ENCODE measurements at regions not wholly inside any gene's neighbourhood (a gene's known extent, or its start where the extent isn't known, plus 50 kb on each side); places are given as distances from the start of the nearest gene placed in this dataset.

DNA sequence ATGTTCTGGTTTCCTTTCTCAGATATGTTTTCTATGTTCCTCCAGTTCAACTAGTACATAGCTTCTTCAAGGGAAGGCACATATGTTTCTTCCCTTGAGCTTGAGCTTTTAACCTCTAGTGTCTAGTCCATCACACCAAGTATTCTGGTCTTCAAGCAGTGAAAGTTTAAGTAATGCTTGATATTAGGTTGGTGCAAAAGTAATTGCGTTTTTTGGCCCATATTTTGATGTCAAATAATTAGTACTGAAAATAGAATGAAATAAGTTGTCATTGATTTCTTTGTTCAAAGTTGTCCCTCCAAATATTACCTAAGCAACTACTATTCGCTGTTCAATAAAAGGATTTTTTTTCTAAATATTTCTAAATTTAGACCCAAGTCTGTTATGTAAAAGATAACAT is 146.7 kb upstream of the TSC22D2 start:
- Histone ChIP-seq H3K36me3 (no peaks in the 10 kb centered on the region), H3K9me3 (no peaks in the 10 kb centered on the region), H3K4me1 (peaks cover 0 to 10% (median 0%) of the 10 kb centered on the region in 9 donors), H3K27ac (no peak overlapping the region), H3K4me3 (no peak overlapping the region), H3K27me3 (no peaks in the 10 kb centered on the region)
- no peak for ATAC-seq
- intact Hi-C loops (cut with DNase I): no loop called here
- TF ChIP-seq, protein P1, sequence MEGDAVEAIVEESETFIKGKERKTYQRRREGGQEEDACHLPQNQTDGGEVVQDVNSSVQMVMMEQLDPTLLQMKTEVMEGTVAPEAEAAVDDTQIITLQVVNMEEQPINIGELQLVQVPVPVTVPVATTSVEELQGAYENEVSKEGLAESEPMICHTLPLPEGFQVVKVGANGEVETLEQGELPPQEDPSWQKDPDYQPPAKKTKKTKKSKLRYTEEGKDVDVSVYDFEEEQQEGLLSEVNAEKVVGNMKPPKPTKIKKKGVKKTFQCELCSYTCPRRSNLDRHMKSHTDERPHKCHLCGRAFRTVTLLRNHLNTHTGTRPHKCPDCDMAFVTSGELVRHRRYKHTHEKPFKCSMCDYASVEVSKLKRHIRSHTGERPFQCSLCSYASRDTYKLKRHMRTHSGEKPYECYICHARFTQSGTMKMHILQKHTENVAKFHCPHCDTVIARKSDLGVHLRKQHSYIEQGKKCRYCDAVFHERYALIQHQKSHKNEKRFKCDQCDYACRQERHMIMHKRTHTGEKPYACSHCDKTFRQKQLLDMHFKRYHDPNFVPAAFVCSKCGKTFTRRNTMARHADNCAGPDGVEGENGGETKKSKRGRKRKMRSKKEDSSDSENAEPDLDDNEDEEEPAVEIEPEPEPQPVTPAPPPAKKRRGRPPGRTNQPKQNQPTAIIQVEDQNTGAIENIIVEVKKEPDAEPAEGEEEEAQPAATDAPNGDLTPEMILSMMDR (IDR thresholded peaks at IDR 0.05): no peak
- no peak for DNase-seq
- WGBS, 2 donors: 81 to 84% methylated on average over 2 of the region's 2 CpGs

DNA sequence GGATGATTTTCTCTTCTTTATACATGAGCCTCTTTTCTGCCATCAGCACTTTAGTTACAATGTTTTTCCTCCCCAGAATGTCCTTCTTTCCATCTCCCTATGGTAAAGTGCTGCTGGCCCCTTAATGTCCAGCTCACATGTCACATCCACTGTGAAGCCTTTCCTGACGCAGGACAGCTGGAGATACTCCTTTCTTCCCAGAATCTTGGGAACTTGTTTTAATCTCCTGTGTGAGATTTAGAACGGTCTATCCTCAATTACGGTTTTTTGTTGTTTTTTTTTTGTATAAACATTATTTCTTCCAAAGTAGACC is 147.7 kb upstream of the TSC22D2 start:
- no peaks in the 10 kb centered on the region for H3K9me3 ChIP-seq
- H3K27ac ChIP-seq: no peak overlapping the region
- TF ChIP-seq, protein P1 (IDR thresholded peaks at IDR 0.05): no peak
- ATAC-seq (no peak), DNase-seq (no peak)
- H3K4me1 ChIP-seq: peaks cover 0 to 20% (median under 1%) of the 10 kb centered on the region in 9 donors
- H3K36me3 ChIP-seq: no peaks in the 10 kb centered on the region
- no peak overlapping the region for H3K4me3 ChIP-seq
- WGBS, 2 donors: 25 to 40% methylated on average over 3 of the region's 3 CpGs
- intact Hi-C loops (cut with DNase I): no loop called here
- H3K27me3 ChIP-seq: no peaks in the 10 kb centered on the region

DNA sequence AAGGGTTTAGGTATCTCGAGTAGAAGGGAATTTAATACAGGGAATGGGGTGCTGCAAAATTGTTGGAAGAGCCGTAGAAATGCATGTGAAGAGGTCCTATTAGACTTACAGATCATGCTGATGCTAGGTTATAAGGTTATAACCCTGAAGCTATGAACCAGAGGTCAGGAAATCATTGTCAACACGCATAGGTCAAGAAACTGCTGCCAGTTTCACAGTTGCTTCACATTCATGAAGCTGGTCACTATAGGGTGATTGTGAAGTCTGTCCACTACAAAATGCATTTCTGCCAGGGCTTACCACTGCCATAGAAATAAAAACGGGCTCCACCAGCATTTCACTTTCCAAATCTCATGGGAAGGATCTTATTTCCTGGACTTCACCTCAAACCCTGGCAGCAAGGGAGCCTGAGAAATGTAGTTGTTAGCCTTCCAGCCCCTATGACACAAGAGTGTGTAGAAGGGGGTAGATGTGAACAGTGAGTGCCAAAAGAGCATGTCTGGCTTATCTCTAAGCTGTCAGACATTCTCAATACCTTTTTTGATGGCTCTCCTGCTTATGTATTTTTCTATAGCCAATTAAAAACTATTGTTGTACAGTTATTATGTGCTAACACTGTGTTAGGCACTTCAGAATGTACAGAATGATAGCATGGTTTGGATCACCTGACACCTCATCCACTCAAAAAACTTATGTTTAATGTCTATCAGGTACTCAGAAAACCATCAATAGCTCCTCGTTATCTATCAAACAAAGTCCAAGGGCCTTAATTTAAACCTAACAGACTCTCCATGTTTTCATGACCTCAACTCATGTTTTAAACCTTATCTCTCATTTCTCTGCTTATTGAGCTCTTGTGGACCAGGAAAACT is 148.3 kb upstream of the TSC22D2 start:
- 62 to 67% methylated on average over 5 of the region's 5 CpGs for WGBS, 2 donors
- Histone ChIP-seq H3K27ac (no peak overlapping the region), H3K9me3 (no peaks in the 10 kb centered on the region), H3K36me3 (no peaks in the 10 kb centered on the region), H3K4me1 (peaks cover 0 to 26% (median 4%) of the 10 kb centered on the region in 9 donors), H3K4me3 (no peak overlapping the region), H3K27me3 (no peaks in the 10 kb centered on the region)
- intact Hi-C loops (cut with DNase I): no loop called here
- DNase-seq (no peak), ATAC-seq (no peak)
- TF ChIP-seq, protein P1 (IDR thresholded peaks at IDR 0.05): no peak

DNA sequence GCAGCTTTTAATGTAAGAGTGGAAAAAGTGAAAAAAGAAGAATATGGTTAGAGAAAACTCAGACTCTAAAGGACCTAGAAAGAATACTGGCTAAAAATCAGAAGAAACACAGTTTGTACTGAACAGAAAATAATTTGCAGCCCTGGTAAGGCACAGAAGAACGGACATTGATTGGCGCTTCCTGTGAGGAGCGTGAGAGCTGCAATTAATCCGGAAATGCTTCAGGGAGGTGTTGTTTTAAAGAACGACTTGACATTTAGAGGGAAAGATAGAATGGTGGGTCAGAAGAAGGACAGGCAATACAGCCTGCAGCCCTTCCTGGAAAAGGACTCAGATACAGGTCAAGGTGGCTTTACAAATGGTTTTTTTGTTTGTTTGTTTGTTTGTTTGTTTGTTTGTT is 151.3 kb upstream of the TSC22D2 start:
- 62 to 72% methylated on average over 5 of the region's 5 CpGs for WGBS, 2 donors
- Histone ChIP-seq H3K36me3 (no peaks in the 10 kb centered on the region), H3K9me3 (no peaks in the 10 kb centered on the region), H3K4me3 (no peak overlapping the region), H3K27ac (no peak overlapping the region), H3K27me3 (no peaks in the 10 kb centered on the region), H3K4me1 (peaks cover 0 to 46% (median 9%) of the 10 kb centered on the region in 9 donors)
- ATAC-seq: no peak
- TF ChIP-seq, protein P1 (IDR thresholded peaks at IDR 0.05): no peak
- intact Hi-C loops (cut with DNase I): no loop called here
- DNase-seq: no peak
